ENCODE measurements at regions not wholly inside any gene's neighbourhood (a gene's known extent, or its start where the extent isn't known, plus 50 kb on each side); places are given as distances from the start of the nearest gene placed in this dataset.
"Not testable (repeated sequence)": the region's sequence is repeated elsewhere in the genome, so short reads cannot be mapped to it uniquely, and the experiment has no call there.

GRCh38 chr14:23751616-23752015 is 115.5 kb downstream of the DHRS2 start:
- no peak for DNase-seq (ENCODE audit: low spot score)

GRCh38 chr14:23763394-23763793 is 127.2 kb downstream of the DHRS2 start:
- no peak for DNase-seq (ENCODE audit: low spot score)

- DNase-seq (ENCODE audit: low spot score): no peak
Observed at GRCh38 chr14:23766737-23767401, 130.7 kb downstream of the DHRS2 start.

- not testable (repeated sequence) for DNase-seq (ENCODE audit: low spot score)
Observed at GRCh38 chr14:23769221-23769728, 133.1 kb downstream of the DHRS2 start.

- no peak for DNase-seq (ENCODE audit: low spot score)
Observed at GRCh38 chr14:23773981-23774380, 137.8 kb downstream of the DHRS2 start.

GRCh38 chr14:23776296-23776695 is 140.1 kb downstream of the DHRS2 start:
- no peak for DNase-seq (ENCODE audit: low spot score)

- DNase-seq (ENCODE audit: low spot score): no peak
Observed at GRCh38 chr14:23785208-23785607, 149.0 kb downstream of the DHRS2 start.

GRCh38 chr14:23787436-23787835 is 151.3 kb downstream of the DHRS2 start:
- no peak for DNase-seq (ENCODE audit: low spot score)

GRCh38 chr14:23789696-23790095 is 153.5 kb downstream of the DHRS2 start:
- DNase-seq (ENCODE audit: low spot score): no peak

GRCh38 chr14:23793532-23793931 is 157.4 kb downstream of the DHRS2 start:
- no peak for DNase-seq (ENCODE audit: low spot score)

GRCh38 chr14:23800811-23801210 is 152.8 kb upstream of the DHRS4 start:
- DNase-seq (ENCODE audit: low spot score): no peak

GRCh38 chr14:23801766-23802165 is 151.8 kb upstream of the DHRS4 start:
- DNase-seq (ENCODE audit: low spot score): no peak

GRCh38 chr14:23804817-23805216 is 148.8 kb upstream of the DHRS4 start:
- no peak for DNase-seq (ENCODE audit: low spot score)

GRCh38 chr14:23805761-23806160 is 147.8 kb upstream of the DHRS4 start:
- no peak for DNase-seq (ENCODE audit: low spot score)

- DNase-seq (ENCODE audit: low spot score): no peak
Observed at GRCh38 chr14:23814527-23815256, 138.9 kb upstream of the DHRS4 start.

GRCh38 chr14:23816371-23816770 is 137.2 kb upstream of the DHRS4 start:
- no peak for DNase-seq (ENCODE audit: low spot score)

GRCh38 chr14:23817164-23817767 is 136.3 kb upstream of the DHRS4 start:
- DNase-seq (ENCODE audit: low spot score): no peak

GRCh38 chr14:23827100-23827892 is 126.3 kb upstream of the DHRS4 start:
- DNase-seq (ENCODE audit: low spot score): no peak

- no peak for DNase-seq (ENCODE audit: low spot score)
Observed at GRCh38 chr14:23828001-23828400, 125.6 kb upstream of the DHRS4 start.

- DNase-seq (ENCODE audit: low spot score): no peak
Observed at GRCh38 chr14:23828616-23829015, 125.0 kb upstream of the DHRS4 start.

- no peak for DNase-seq (ENCODE audit: low spot score)
Observed at GRCh38 chr14:23829736-23830471, 123.7 kb upstream of the DHRS4 start.

- no peak for DNase-seq (ENCODE audit: low spot score)
Observed at GRCh38 chr14:23831596-23831995, 122.0 kb upstream of the DHRS4 start.

Data from putamen (tissue), 1 donor.